DMS53 treated with DMSO at 0.1 percent for 48 hours (cell line): ENCODE measurements at regions not wholly inside any gene's neighbourhood (a gene's known extent, or its start where the extent isn't known, plus 50 kb on each side); places are given as distances from the start of the nearest gene placed in this dataset.

Source experiments
- DNase-seq: peaks from one replicate; lab custom pipeline; 2025; ENCODE audit not compliant: unreplicated experiment; lab: John Stamatoyannopoulos, UW

DNA sequence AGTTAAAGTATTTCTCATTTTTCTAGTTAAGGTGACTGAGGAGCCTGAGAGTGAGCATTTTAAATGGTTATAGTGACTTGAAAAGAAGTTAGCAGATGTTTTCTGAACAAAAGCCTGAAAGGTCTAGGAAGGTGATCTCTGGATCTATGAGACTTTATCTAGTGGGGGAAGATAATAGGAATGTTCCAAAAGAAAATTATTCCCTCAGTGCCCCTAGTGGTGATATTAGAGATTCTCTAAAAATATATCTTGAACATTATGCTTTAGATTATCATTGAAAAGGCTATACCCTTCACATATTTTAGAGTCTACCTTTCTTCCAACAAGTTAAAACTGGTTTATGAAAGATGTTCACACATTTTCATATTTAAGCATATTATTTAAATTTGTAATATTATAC lies 69.0 kb upstream of the SPANXN1 start:
- no peak for DNase-seq

DNA sequence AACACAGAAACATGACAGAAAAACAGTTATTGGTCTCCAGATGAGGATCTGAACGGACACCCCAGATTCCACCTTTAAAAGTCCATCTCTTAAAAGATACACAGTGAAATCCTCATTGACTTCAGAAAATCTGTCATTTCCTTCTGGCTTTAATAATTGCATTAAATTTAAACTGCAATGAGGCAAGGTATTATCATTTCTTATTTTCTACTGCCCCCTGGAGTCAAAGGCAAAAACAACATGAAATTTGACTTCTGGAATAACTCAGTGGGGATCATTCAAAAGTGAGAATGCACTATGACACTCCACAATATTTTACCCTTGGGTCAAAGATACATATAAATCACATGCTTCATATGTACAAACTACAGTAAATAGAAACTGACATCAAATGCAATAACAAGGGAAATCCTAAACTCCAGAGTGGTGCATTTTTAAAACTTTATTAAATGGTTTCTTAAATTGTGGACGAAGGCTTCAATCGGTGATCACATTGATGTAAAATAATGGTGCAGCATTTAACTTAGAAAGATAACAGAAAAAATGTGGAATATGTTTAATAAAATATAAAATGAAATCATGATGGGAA lies 56.4 kb upstream of the SPANXN1 start:
- DNase-seq: peak; percentile 18
